Progenitor cell of endocrine pancreas (in vitro differentiated cells): ENCODE measurements at regions not wholly inside any gene's neighbourhood (a gene's known extent, or its start where the extent isn't known, plus 50 kb on each side); places are given as distances from the start of the nearest gene placed in this dataset.

Experiments
- DNase-seq: peaks from one replicate; pipeline ENCODE4 v3.0.0; 2021; ENCODE audit warnings: low spot score; ENCODE audit not compliant: unreplicated experiment
- H3K27ac Mint-ChIP-seq: 2 replicates; pipeline ENCODE4 v1.8.0; 2021; ENCODE audit warnings: mild to moderate bottlenecking, moderate library complexity, mixed read lengths
- H3K27me3 Mint-ChIP-seq: 2 replicates; pipeline ENCODE4 v1.8.0; 2021; ENCODE audit warnings: mixed read lengths
- H3K36me3 Mint-ChIP-seq: 2 replicates; pipeline ENCODE4 v1.8.0; 2022; ENCODE audit warnings: mixed read lengths; ENCODE audit not compliant: insufficient read depth
- H3K4me1 Mint-ChIP-seq: 2 replicates; pipeline ENCODE4 v1.8.0; 2021; ENCODE audit warnings: low read depth, mixed read lengths
- H3K4me3 Mint-ChIP-seq: 2 replicates; pipeline ENCODE4 v1.8.0; 2021; ENCODE audit warnings: low read depth, mild to moderate bottlenecking, moderate library complexity, mixed read lengths
- H3K9me3 Mint-ChIP-seq: 2 replicates; pipeline ENCODE4 v1.8.0; 2021; ENCODE audit warnings: low read depth, mixed read lengths
- CTCF ChIP-seq: fragments of 200-600 bp; sonication (generic); IDR thresholded peaks from one replicate; pipeline ENCODE4 v1.5.0; 2021; ENCODE audit warnings: antibody characterized with exemption, mild to moderate bottlenecking; ENCODE audit not compliant: unreplicated experiment

GRCh38 chr2:216774620-216775019, 79.3 kb upstream of the IGFBP5 start:
- no peak for TF ChIP-seq CTCF
- peaks cover 1% of the 10 kb centered on the region for H3K36me3 Mint-ChIP-seq
- peaks cover 3% of the 10 kb centered on the region for H3K27me3 Mint-ChIP-seq
- peaks cover 12% of the 10 kb centered on the region for H3K4me1 Mint-ChIP-seq
- no peak for DNase-seq
- no peak overlapping the region for H3K4me3 Mint-ChIP-seq
- H3K27ac Mint-ChIP-seq = peak overlapping the region; percentile 23
- H3K9me3 Mint-ChIP-seq = peaks cover 7% of the 10 kb centered on the region

GRCh38 chr2:216774180-216774579, 78.8 kb upstream of the IGFBP5 start:
- H3K9me3 Mint-ChIP-seq = peaks cover 7% of the 10 kb centered on the region
- peaks cover 12% of the 10 kb centered on the region for H3K4me1 Mint-ChIP-seq
- peaks cover 1% of the 10 kb centered on the region for H3K36me3 Mint-ChIP-seq
- no peak overlapping the region for H3K4me3 Mint-ChIP-seq
- peaks cover 3% of the 10 kb centered on the region for H3K27me3 Mint-ChIP-seq
- peak overlapping the region; percentile 11 for H3K27ac Mint-ChIP-seq
- no peak for DNase-seq
- no peak for TF ChIP-seq CTCF

- H3K27ac Mint-ChIP-seq = peak overlapping the region; percentile 27
- peaks cover 7% of the 10 kb centered on the region for H3K9me3 Mint-ChIP-seq
- peaks cover 3% of the 10 kb centered on the region for H3K27me3 Mint-ChIP-seq
- no peak for DNase-seq
- H3K4me1 Mint-ChIP-seq = peaks cover 17% of the 10 kb centered on the region
- H3K4me3 Mint-ChIP-seq = no peak overlapping the region
- no peak for TF ChIP-seq CTCF
- H3K36me3 Mint-ChIP-seq = peaks cover 1% of the 10 kb centered on the region
Measured at GRCh38 chr2:216773072-216773471, 77.7 kb upstream of the IGFBP5 start.

GRCh38 chr2:216770717-216771116, 75.4 kb upstream of the IGFBP5 start:
- no peak for DNase-seq
- H3K27ac Mint-ChIP-seq = no peak overlapping the region
- peaks cover 3% of the 10 kb centered on the region for H3K27me3 Mint-ChIP-seq
- H3K4me3 Mint-ChIP-seq = no peak overlapping the region
- H3K36me3 Mint-ChIP-seq = peaks cover 1% of the 10 kb centered on the region
- H3K9me3 Mint-ChIP-seq = peaks cover 4% of the 10 kb centered on the region
- H3K4me1 Mint-ChIP-seq = peaks cover 17% of the 10 kb centered on the region
- TF ChIP-seq CTCF = no peak

- Mint-ChIP-seq H3K27me3 (peaks cover 3% of the 10 kb centered on the region), H3K27ac (no peak overlapping the region), H3K36me3 (peaks cover 1% of the 10 kb centered on the region)
Measured at GRCh38 chr2:216770050-216770449, 74.7 kb upstream of the IGFBP5 start.

More at GRCh38 chr2:216770050-216770449, 74.7 kb upstream of the IGFBP5 start:
- Mint-ChIP-seq H3K4me3 (no peak overlapping the region), H3K4me1 (peaks cover 23% of the 10 kb centered on the region), H3K9me3 (peaks cover 4% of the 10 kb centered on the region)
- no peak for DNase-seq
- no peak for TF ChIP-seq CTCF
